ENCODE measurements at regions not wholly inside any gene's neighbourhood (a gene's known extent, or its start where the extent isn't known, plus 50 kb on each side); places are given as distances from the start of the nearest gene placed in this dataset.

DNA sequence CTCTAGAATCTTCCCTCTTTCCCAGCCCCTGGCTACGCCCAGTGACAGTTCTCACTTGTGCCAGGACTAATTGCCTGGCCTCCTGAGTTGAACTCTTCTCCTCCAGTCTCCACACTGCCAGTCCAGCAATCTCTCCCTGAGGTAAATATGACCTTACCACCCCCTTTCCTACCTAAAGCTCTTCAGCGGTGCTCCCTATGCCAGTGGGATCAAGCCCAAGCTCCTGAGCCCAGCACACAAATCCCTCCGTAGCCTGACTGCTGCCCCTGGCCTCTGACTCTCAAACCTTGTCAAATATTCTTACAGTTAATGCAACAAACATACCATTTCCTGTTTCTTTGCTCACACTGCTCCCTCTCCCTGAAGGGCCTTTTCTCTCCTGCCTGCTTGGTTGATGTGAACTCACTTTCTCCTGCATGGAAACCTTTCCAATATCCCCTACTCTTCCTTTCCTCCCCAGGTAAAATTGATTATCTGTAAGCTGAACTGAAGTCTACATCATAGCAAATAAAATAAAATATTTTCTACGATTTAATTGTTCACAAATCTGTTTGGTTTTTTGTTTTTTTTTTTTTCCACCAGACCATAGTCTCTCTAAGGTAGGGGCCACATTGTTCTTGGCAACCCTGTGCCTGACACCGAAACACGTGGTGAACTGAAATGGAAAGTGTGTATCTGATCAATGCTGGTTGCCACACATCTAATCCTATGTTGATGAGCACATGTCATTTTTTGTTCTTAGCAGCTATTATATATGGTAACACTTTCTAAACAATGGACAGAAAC lies 147.5 kb downstream of the SLC38A6 start:
- TF ChIP-seq, protein P1, sequence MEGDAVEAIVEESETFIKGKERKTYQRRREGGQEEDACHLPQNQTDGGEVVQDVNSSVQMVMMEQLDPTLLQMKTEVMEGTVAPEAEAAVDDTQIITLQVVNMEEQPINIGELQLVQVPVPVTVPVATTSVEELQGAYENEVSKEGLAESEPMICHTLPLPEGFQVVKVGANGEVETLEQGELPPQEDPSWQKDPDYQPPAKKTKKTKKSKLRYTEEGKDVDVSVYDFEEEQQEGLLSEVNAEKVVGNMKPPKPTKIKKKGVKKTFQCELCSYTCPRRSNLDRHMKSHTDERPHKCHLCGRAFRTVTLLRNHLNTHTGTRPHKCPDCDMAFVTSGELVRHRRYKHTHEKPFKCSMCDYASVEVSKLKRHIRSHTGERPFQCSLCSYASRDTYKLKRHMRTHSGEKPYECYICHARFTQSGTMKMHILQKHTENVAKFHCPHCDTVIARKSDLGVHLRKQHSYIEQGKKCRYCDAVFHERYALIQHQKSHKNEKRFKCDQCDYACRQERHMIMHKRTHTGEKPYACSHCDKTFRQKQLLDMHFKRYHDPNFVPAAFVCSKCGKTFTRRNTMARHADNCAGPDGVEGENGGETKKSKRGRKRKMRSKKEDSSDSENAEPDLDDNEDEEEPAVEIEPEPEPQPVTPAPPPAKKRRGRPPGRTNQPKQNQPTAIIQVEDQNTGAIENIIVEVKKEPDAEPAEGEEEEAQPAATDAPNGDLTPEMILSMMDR (IDR thresholded peaks at IDR 0.05): no peak
- TF ChIP-seq POLR2AphosphoS5 (IDR thresholded peaks at IDR 0.05; ENCODE audit: insufficient read depth in 1 of 2, low read depth in 1 of 2): no peak
- no peak for TF ChIP-seq POLR2A (IDR thresholded peaks at IDR 0.05)

Measured in vagina (tissue), 2 donors.